ENCODE measurements at regions not wholly inside any gene's neighbourhood (a gene's known extent, or its start where the extent isn't known, plus 50 kb on each side); places are given as distances from the start of the nearest gene placed in this dataset.

DNA sequence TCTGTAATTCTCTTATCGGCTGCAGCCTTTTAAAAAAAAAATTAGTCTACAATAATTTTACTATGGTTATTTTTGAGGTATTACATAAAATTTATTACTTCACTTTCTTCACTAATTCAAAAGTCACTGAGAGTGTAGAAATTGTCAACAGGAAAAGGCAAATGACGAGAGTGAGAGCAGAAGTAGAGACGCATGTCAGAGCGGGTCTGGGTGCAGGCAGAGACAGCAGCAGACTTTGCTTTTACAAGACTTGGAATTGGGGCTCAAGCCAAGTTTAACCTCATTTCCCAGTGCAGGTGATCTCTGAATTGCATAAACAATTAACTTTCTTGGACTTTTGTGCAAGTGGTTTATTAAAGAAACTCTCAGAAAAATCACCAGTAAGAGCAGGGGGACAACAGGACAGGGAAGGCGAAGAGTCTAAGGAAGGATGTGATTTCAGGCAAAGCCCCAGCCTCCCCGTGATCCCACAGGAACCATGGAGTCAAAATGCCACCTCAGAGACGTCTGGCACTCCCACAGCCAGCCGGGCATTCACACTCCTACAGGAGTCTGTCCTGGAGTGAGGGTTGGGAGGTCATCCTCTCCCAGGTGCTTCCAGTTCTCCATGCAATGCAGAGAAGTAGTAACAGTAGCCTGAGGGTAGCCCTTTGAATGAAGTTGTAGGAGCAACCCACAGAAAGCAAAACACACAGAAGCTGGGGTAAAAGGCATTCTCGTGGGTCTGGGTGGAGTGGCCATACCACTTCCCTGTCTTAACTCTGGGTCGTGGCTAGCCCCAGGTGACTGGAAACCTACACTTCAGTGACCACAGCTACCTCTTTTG, 274.0 kb upstream of the TGFBR2 start:
- DNase-seq (ENCODE audit: low read depth), result no peak

DNA sequence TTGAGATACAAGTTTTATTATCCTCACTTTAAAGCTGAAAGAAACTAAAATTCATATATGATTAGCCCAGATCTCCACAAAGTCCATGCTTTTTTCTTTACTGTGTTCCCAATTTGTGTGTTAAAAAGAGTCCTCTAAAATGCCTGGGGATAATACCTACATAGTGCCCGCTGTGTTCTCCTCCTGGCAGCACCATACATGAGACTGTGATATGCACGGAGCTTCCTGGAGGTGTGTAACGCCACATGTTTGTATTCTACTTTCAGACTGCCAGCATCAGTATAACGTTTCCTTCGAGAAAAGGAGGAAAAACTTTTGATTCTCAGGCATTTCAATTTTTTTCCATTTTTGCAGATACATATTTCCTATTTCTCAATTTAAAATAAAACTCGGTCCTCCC, 273.3 kb upstream of the TGFBR2 start:
- DNase-seq (ENCODE audit: low read depth), result no peak

DNA sequence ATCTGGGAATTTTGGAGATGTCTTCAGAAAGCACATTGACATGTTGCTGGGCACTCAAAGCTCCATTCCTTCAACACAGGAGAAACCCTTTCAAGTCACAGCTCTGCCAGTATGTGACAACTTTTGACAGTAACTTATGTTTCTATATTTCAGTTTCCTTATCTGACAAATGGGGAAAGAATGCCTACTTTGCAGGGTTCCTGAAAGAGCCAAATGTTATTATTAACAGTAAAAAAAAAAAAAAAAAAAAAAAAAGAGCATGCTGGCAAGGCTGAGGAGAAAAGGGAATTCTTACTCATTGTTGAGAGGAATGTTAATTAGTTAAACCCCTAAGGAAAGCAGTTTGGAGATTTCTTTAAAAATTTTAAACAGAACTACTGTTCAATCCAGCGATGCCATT, 272.5 kb upstream of the TGFBR2 start:
- DNase-seq (ENCODE audit: low read depth), result no peak

DNA sequence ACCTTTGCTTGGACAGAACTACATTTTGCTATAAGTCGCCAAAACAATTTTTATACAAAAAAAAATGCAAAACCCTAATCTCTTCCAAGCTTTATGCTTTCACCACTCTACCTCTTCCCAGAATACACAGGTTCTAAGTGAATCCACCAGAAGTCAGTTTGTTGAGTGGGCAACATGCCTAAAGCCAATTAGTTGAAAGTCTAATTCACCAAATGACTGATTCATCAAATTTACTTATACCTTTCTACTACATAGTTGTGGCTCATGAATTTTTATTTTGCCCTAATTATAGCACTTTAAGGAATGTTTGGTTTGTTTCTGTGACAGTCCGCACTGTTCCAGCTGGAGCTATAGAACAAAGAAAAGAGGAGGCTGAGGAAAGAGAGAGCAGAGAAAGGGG, 265.9 kb upstream of the TGFBR2 start:
- DNase-seq (ENCODE audit: low read depth), result no peak

DNA sequence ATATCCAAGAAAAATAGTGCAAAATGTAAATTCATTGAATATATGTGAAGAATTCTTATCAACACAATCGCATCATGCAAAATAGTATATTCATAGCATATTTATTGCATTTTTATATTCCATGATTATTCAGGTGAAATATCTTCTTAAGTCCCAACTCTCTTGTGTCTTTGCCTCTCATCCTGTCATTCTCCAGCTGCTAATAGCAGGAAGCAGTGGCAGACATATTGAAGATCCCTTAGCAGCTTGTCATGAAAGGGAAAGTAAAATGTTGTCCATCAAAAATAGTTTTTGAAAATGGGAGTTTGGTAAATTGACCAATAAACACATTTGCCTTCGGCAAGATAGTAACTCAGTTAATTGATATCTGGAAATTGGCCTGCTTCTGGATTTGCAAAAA, 265.3 kb upstream of the TGFBR2 start:
- DNase-seq (ENCODE audit: low read depth), result no peak

DNA sequence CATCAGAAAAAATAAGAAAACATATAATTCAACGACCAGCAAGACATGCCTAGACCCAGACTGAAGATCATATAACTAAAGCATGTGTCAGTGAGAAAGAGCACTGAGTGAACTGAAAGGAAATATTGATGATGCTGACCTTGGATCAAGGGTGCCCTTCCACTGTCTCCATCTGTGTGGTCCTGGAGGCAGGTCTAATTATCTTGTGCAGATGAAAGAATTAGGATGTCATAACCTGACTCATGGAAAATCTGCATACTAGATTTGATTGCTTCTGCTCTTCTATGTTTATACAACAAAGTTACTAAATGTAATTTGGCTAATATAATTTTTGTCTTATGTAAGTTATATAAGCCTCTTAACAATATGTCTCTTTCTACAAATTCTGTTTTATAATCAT, 264.6 kb upstream of the TGFBR2 start:
- no peak for DNase-seq (ENCODE audit: low read depth)

DNA sequence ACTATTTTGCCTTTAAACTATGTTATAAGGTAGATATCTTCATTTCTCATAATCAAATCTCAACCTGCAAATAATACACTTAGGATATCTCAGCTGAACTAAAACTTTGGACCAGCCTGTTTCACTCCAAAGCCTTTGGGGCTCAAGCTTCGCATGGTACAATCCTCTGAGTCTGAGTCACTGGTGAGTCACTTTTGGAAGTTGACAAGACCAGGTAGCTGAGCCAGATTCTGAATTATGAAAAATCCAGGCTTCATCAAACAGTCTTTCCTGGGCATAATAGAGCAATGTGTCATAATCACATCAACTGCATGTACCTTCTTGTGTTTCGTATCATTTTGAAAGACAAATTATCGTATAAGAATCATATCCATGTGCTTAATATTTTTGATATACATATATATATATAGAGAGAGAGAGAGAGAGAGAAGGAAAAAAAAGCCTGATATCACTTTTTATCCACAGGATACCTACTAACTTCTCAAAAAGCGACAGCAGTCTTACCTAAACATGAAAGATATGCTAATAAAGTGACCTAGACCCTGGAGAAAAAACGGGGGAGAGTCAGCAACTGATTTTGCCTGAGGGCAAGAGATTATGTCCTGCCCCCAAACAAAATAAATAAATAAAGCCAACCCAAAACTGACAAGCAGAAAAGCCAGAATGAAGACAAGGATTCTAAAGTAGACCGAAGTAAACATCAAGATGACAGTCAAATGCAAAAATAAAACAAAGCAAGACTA, 263.9 kb upstream of the TGFBR2 start:
- peak; percentile 14 for DNase-seq (ENCODE audit: low read depth)

DNA sequence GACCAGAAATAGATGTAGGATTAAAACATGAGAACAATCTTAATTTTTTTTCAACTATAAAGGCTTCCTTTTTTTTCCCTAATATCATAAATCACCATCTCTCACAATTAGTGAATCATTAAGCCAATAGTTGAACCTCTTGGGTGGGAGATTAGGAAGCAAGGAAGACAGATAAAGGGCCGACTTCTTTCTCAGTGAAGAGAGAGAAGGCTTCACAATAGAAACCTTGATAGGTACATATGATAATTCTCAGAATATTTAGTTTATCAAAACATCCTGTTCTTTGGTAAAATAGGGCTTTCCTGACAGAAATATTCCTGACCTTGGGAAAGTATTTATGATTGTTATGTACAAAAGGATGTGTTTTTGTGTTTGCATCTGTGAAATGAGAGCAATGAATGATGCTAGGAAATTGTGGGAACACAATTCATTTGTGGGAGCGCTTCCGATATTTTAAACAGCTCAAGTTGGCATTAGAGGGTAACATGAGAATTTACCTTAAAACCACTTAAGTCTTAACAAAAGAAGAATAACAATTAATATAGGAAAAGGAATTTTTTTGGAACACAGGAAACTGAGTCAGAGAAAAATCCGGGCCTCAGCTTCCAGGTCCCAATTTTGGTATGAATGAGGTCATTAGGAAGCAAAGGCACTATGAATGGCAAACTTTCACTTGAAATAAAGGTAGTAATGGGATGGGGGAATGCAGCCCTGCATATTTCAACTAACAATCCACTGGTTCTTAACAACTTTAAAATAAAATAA, 263.2 kb upstream of the TGFBR2 start:
- no peak for DNase-seq (ENCODE audit: low read depth)

DNA sequence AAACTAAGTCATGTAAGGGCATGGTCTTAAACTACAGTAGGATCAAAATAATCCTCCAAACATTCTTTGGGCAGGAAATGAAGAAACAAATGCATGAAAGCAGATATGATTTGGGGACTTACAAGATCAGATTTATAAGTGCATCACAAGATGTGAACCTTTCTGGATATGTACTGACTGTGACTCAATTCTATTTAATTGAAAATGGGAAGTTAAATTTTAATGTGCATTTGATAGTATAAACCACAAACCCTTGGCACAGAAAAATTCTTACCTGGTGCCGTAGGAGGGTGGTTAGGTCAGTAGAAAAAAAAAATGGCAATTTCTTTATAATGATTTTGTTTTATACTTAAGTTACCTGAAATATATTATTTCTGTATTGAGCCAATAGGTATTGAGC, 262.5 kb upstream of the TGFBR2 start:
- no peak for DNase-seq (ENCODE audit: low read depth)

DNA sequence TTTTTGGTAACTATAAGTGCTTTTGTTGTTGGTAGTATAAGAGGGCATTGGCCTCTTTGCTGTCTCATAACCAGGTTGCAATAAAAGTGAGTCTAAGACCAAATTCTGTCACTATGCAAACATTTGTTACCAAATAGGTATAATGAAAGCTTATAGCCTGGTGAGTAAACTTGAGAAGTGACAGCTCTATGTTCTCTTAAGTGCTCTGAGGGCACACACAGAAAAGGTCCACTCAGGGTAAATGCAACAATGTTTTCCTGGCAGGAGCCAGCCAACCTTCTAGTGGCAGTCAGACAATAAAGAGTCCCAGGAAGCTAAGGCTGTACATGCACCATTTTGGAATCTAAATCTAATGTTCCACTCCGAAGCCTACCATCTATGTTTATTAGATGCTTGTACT, 262.1 kb upstream of the TGFBR2 start:
- no peak for DNase-seq (ENCODE audit: low read depth)

DNA sequence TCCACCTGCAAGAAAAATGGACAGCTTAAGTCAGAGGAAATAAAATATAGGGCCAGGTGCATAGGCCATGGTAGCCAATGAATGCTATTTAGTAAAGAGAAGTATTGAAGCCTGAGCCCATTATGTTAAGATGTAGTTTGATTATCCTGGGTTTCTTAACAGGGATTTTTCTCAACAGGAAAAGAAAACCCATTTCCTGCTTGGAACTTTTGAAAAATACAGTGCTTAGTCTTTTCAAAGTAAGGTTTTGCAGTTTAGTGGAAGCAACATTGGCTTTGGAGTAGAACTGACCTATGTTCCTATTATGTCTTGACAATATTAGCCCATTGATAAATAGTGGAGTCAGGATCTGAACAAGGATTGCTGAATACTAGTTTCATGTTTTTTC, 259.5 kb upstream of the TGFBR2 start:
- DNase-seq (ENCODE audit: low read depth), result no peak

DNA sequence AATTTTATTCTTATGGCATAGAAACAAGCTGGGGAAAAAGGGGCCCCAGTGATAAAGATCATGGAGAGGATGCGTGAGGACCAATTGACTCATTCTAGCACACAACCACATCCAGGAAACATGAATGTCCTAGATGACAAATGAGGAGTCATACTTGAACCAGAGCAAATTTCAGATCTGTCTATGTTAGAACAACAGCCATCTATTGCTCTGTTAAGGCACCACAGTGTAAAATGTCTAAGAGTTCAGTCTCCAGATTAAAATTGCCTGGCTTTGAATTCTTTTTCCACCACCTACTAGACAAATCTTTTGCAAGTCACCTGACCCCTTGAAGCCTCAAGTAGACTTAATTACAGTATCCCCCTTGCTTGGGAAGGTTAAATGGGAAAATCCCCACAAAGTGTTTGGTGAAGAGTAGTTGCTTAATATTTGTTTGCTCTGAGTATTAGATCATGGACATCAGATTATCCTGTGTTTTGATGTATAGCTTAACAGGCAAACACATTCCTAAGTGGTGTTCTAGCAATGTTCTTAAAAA, 258.7 kb upstream of the TGFBR2 start:
- DNase-seq (ENCODE audit: low read depth), result peak; percentile 35

DNA sequence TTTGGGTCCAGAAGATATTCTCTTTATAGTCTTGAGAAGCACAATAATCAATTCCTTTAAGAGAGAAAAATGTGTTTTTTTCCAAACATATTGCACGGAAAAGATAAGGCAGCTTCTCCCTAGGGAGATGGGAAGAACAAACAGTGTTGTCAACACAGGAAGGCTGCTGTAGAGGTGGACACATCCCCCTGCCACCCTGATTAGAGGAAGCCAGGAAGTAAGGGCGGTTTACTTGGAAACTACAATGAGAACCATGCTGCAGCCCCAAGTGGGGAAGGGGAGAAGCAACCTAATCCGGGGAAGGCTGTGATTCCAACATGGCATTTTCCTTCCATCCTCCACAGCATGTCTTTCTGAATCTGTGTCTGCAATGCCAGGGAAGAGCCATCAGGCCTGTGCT, 256.9 kb upstream of the TGFBR2 start:
- no peak for DNase-seq (ENCODE audit: low read depth)

DNA sequence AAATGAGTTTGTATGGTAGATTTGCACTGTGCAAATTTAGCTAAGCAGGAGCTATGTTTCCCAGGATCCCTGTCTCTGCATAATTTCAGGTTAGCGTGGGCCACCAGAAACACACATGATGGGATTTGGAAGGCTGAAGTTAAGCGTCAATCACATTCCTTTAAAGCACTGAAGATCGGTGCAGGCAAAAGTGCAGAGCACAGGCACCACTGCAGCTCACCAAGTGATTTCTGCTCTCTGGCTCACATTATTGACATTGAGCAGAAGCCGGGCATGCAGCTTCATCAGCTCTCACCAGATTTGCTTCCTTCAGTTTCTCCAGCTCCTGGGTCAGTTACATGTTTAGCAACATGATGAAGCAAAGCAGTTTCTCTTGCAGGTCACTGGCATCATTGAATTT, 256.4 kb upstream of the TGFBR2 start:
- DNase-seq (ENCODE audit: low read depth), result no peak

DNA sequence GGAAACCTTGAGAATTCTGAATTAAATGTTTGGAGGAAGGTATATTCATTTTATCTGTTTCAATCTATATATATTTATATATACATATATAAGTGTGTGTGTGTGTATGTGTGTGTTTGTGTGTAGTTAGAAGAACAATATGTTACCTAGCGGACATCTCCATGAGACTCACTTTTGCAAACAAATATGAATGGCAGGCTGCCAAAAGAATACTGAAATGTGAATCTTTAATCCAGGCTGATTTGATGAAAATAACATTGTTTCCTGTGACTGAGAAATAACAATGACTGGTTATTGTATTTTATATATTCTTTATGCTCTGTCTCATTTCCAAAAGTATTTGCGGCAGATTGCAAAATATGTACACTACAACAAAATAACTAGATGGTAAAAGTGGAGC, 255.5 kb upstream of the TGFBR2 start:
- DNase-seq (ENCODE audit: low read depth), result no peak

DNA sequence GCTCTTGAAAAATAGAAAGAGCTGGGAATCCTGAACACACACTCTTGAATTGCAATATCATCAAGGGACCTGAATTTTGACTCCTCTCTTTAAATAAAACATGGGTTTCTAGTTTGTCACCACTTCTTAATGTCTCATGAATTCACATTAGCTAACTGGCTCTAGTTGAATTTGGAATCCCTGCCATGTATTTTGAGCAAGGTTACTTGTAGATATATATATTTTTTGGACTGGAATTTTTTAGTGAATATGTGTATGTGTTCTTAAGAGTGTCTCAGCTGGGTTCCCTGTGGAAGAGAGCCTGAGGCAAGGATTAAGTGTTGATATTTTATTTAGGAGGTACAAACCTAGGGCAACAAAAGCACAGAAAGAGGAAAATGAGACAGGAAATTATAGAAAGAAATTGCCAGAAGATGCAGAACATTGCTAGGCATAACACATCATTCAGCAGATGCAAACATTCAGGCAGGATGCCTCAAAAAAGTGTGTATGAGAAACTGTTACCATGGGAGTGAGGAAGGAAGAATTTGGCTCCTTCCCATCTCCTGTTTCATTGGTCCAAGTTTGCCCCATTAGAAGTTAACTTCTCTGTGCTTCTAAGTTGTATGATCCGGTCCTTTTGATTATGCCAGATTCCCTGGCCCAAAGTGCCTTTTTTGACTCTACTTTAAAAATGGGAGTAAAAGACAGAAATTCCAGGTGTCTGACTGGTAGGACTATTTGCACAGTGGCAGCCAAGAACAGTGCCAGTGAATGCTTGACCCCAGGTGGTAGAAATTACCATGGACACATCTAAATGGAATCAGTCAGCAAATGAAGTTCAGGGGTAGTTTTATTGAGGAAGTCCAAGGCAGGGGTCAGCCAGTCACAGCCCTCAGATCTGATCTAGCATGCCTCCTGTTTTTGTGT, 253.7 kb upstream of the TGFBR2 start:
- no peak for DNase-seq (ENCODE audit: low read depth)

DNA sequence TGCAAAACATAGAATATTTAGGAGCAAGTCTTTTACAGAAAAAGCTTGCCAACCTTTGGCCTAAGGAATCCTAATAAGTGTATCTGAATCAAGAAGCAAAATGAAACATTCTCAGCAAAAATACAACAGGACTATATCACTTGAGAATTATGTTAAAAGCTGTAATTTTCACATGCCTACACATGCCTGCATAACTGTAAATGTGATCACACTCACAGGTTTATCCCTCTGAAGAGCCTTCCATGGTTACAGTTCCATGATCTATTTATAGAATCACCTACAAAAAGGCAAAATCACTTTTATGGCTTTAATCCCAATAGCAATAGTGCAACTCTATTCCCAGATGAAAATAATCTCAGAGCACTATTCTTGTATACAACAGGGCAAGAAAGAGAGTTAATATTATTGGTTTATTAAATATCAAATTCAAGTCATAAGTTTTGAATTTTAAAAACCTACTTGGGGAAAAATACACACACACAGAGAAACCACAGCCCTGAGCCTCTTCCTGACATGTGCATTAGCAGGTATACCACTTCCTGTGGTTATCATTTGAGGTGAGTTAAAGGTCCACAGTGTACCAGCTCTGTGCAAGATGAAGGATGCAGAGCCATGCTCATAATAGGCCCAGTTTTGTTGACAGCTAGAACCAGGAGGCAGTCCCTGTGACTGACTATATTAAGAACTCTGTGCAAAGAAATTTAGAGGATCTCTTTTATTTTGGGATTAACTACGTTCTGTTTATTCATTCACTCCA, 252.5 kb upstream of the TGFBR2 start:
- peak; percentile 35 for DNase-seq (ENCODE audit: low read depth)

DNA sequence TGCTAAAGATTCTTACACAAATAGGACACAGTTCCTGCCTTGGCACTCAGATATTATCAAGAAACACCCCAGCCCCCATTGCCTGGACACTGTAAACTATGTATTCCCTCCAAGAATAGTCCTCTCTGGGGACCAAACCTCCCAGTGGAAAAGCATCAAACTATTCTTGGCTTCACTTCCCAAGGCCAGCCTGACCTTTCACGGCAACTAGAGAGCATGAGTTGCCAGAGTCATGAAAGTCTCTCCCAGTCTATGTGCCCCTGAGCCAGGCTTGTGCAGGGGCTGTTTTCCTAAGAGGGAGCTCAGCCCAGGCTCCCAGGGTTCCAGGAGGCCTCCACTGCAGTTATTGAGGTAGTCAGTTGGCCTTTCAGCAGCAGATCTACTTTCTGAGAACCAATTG, 251.9 kb upstream of the TGFBR2 start:
- no peak for DNase-seq (ENCODE audit: low read depth)

DNA sequence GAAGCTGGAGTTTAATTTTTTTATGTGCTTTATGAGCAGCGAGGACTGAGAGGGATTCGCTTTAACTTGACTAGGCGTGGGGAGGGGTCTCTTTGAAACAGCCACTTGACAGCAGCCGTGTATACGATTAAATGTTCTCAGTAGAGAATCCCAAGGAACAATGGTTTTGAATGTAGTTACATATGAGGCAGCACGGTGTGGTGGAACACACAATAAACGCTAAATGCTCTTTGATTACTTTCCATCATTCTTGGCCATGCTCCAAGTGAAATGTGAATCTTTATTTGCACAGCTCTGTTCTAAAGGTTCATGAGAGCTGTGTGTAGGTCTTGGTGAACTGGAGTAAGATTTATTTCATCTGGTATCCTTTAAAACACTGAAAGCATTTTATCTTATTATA, 251.4 kb upstream of the TGFBR2 start:
- DNase-seq (ENCODE audit: low read depth), result no peak

DNA sequence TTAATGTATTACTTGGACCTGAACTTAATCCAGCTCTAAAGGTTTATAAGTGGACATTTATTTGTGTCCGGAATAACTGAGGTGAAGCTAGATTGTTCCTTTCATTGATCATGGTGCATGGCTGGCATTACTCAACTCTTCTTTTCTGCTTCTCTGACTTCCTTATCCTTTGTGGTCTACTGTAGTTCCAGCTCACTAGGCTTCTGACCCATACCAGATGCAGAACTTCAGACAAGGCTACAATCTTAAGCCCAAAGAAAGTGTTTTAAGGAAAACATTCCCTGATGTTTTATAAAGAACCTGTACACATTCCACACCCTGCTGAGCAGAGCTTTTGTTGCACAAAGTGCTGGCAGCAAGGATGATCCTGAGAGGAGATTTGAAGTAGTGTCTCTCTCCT, 250.8 kb upstream of the TGFBR2 start:
- DNase-seq (ENCODE audit: low read depth), result no peak
